Neuron (in vitro differentiated cells): ENCODE measurements at regions not wholly inside any gene's neighbourhood (a gene's known extent, or its start where the extent isn't known, plus 50 kb on each side); places are given as distances from the start of the nearest gene placed in this dataset.
"Not testable (repeated sequence)": the region's sequence is repeated elsewhere in the genome, so short reads cannot be mapped to it uniquely, and the experiment has no call there.

Source experiments
- H2AFZ ChIP-seq: one replicate; pipeline ENCODE4 v1.6.1; 2013; ENCODE audit warnings: low read depth, mild to moderate bottlenecking, inconsistent platforms, low read length, moderate library complexity
- H3K27me3 ChIP-seq: one replicate; pipeline ENCODE4 v1.6.1; 2013; ENCODE audit warnings: low read length; ENCODE audit not compliant: insufficient read depth
- H3K36me3 ChIP-seq: one replicate; pipeline ENCODE4 v1.6.1; 2013; ENCODE audit warnings: low read length; ENCODE audit not compliant: insufficient read depth
- H3K4me1 ChIP-seq: one replicate; pipeline ENCODE4 v1.6.1; 2013; ENCODE audit warnings: low read length; ENCODE audit not compliant: insufficient read depth
- H3K4me3 ChIP-seq: 2 replicates; pipeline ENCODE4 v1.5.1; 2013; ENCODE audit warnings: mild to moderate bottlenecking, low read length, moderate library complexity
- H3K9me3 ChIP-seq: one replicate; pipeline ENCODE4 v1.6.1; 2013; ENCODE audit warnings: low read length

- peaks cover 5% of the 10 kb centered on the region for H3K9me3 ChIP-seq
- H3K27me3 ChIP-seq: no peaks in the 10 kb centered on the region
- peaks cover 19% of the 10 kb centered on the region for H3K4me1 ChIP-seq
- H3K36me3 ChIP-seq: no peaks in the 10 kb centered on the region
- no peak overlapping the region for H3K4me3 ChIP-seq
- no peak overlapping the region for H2AFZ ChIP-seq
Measured at GRCh38 chr18:10086458-10087210, 172.8 kb downstream of the VAPA start.

GRCh38 chr18:10088734-10089133 lies 174.9 kb downstream of the VAPA start:
- no peaks in the 10 kb centered on the region for H3K36me3 ChIP-seq
- no peak overlapping the region for H3K4me3 ChIP-seq
- H2AFZ ChIP-seq: no peak overlapping the region
- H3K9me3 ChIP-seq: no peaks in the 10 kb centered on the region
- H3K27me3 ChIP-seq: no peaks in the 10 kb centered on the region
- peaks cover 14% of the 10 kb centered on the region for H3K4me1 ChIP-seq

GRCh38 chr18:10089881-10090280 lies 176.1 kb downstream of the VAPA start:
- H3K4me3 ChIP-seq: no peak overlapping the region
- H3K4me1 ChIP-seq: peaks cover 14% of the 10 kb centered on the region
- H3K9me3 ChIP-seq: no peaks in the 10 kb centered on the region
- H3K27me3 ChIP-seq: no peaks in the 10 kb centered on the region
- H3K36me3 ChIP-seq: no peaks in the 10 kb centered on the region
- no peak overlapping the region for H2AFZ ChIP-seq

GRCh38 chr18:10090668-10091067 lies 176.9 kb downstream of the VAPA start:
- peaks cover 14% of the 10 kb centered on the region for H3K4me1 ChIP-seq
- no peak overlapping the region for H2AFZ ChIP-seq
- H3K9me3 ChIP-seq: no peaks in the 10 kb centered on the region
- no peaks in the 10 kb centered on the region for H3K27me3 ChIP-seq
- no peak overlapping the region for H3K4me3 ChIP-seq
- H3K36me3 ChIP-seq: no peaks in the 10 kb centered on the region

GRCh38 chr18:10093445-10093844 lies 179.6 kb downstream of the VAPA start:
- Histone ChIP-seq H3K9me3 (peaks cover 1% of the 10 kb centered on the region), H3K4me3 (no peak overlapping the region), H3K36me3 (no peaks in the 10 kb centered on the region), H3K27me3 (no peaks in the 10 kb centered on the region), H3K4me1 (no peaks in the 10 kb centered on the region), H2AFZ (no peak overlapping the region)

GRCh38 chr18:10094154-10094553 lies 180.3 kb downstream of the VAPA start:
- Histone ChIP-seq H3K9me3 (peaks cover 1% of the 10 kb centered on the region), H3K36me3 (no peaks in the 10 kb centered on the region), H3K4me3 (no peak overlapping the region), H3K4me1 (no peaks in the 10 kb centered on the region), H3K27me3 (no peaks in the 10 kb centered on the region), H2AFZ (no peak overlapping the region)

- Histone ChIP-seq H3K27me3 (no peaks in the 10 kb centered on the region), H3K36me3 (no peaks in the 10 kb centered on the region), H3K9me3 (peaks cover 1% of the 10 kb centered on the region), H3K4me1 (no peaks in the 10 kb centered on the region), H3K4me3 (no peak overlapping the region), H2AFZ (no peak overlapping the region)
Measured at GRCh38 chr18:10094655-10095054, 180.8 kb downstream of the VAPA start.

GRCh38 chr18:10095356-10095755 lies 181.5 kb downstream of the VAPA start:
- Histone ChIP-seq H3K4me1 (peaks cover 1% of the 10 kb centered on the region), H3K4me3 (no peak overlapping the region), H3K27me3 (no peaks in the 10 kb centered on the region), H3K36me3 (no peaks in the 10 kb centered on the region), H2AFZ (no peak overlapping the region), H3K9me3 (peaks cover 1% of the 10 kb centered on the region)

- Histone ChIP-seq H3K4me1 (peaks cover 19% of the 10 kb centered on the region), H3K36me3 (no peaks in the 10 kb centered on the region), H3K9me3 (peaks cover 1% of the 10 kb centered on the region), H3K4me3 (no peak overlapping the region), H2AFZ (no peak overlapping the region), H3K27me3 (no peaks in the 10 kb centered on the region)
Measured at GRCh38 chr18:10099539-10100140, 185.8 kb downstream of the VAPA start.

GRCh38 chr18:10100196-10100595 lies 186.4 kb downstream of the VAPA start:
- Histone ChIP-seq H3K4me3 (no peak overlapping the region), H3K27me3 (no peaks in the 10 kb centered on the region), H3K9me3 (peaks cover 1% of the 10 kb centered on the region), H3K36me3 (no peaks in the 10 kb centered on the region), H3K4me1 (peaks cover 19% of the 10 kb centered on the region), H2AFZ (no peak overlapping the region)

GRCh38 chr18:10100941-10101701 lies 187.3 kb downstream of the VAPA start:
- Histone ChIP-seq H3K9me3 (peaks cover 4% of the 10 kb centered on the region), H3K4me1 (peaks cover 19% of the 10 kb centered on the region), H2AFZ (peak overlapping the region; percentile 70), H3K27me3 (no peaks in the 10 kb centered on the region), H3K4me3 (peak overlapping the region; percentile 27), H3K36me3 (no peaks in the 10 kb centered on the region)

- peaks cover 4% of the 10 kb centered on the region for H3K9me3 ChIP-seq
- H3K27me3 ChIP-seq: no peaks in the 10 kb centered on the region
- peak overlapping the region; percentile 70 for H2AFZ ChIP-seq
- peaks cover 19% of the 10 kb centered on the region for H3K4me1 ChIP-seq
- no peaks in the 10 kb centered on the region for H3K36me3 ChIP-seq
- H3K4me3 ChIP-seq: peak overlapping the region; percentile 27
Measured at GRCh38 chr18:10101729-10102128, 187.9 kb downstream of the VAPA start.

GRCh38 chr18:10105118-10105517 lies 191.3 kb downstream of the VAPA start:
- not testable (repeated sequence) for H3K27me3 ChIP-seq, H3K36me3 ChIP-seq
- H3K4me1 ChIP-seq: peaks cover 19% of the 10 kb centered on the region

More at GRCh38 chr18:10105118-10105517, 191.3 kb downstream of the VAPA start:
- not testable (repeated sequence) for H2AFZ ChIP-seq, H3K9me3 ChIP-seq, H3K4me3 ChIP-seq
